CD4-positive, alpha-beta T cell treated with Interleukin-10 for 1 hour (primary cell): ENCODE measurements at regions not wholly inside any gene's neighbourhood (a gene's known extent, or its start where the extent isn't known, plus 50 kb on each side); places are given as distances from the start of the nearest gene placed in this dataset.

Source experiments
- DNase-seq: peaks from one replicate; pipeline ENCODE4 v3.0.0-alpha.2; 2020

- no peak for DNase-seq
Measured at GRCh38 chr2:121118951-121119350, 166.1 kb downstream of the TFCP2L1 start.

- DNase-seq, result no peak
Measured at GRCh38 chr2:121120411-121120810, 164.6 kb downstream of the TFCP2L1 start.

GRCh38 chr2:121120991-121121390 is 164.0 kb downstream of the TFCP2L1 start:
- DNase-seq, result no peak

GRCh38 chr2:121121661-121122060 is 163.3 kb downstream of the TFCP2L1 start:
- DNase-seq, result no peak

GRCh38 chr2:121123268-121123667 is 161.7 kb downstream of the TFCP2L1 start:
- DNase-seq, result no peak

GRCh38 chr2:121124330-121124729 is 160.7 kb downstream of the TFCP2L1 start:
- no peak for DNase-seq

- no peak for DNase-seq
Measured at GRCh38 chr2:121125350-121125749, 159.7 kb downstream of the TFCP2L1 start.

GRCh38 chr2:121128741-121129659 is 156.0 kb downstream of the TFCP2L1 start:
- no peak for DNase-seq

GRCh38 chr2:121129692-121130091 is 155.3 kb downstream of the TFCP2L1 start:
- DNase-seq, result no peak

- DNase-seq, result no peak
Measured at GRCh38 chr2:121130301-121130850, 154.6 kb downstream of the TFCP2L1 start.

- no peak for DNase-seq
Measured at GRCh38 chr2:121131375-121131774, 153.6 kb downstream of the TFCP2L1 start.

- DNase-seq, result no peak
Measured at GRCh38 chr2:121132054-121132761, 152.8 kb downstream of the TFCP2L1 start.

GRCh38 chr2:121132762-121133107 is 152.3 kb downstream of the TFCP2L1 start:
- no peak for DNase-seq

- no peak for DNase-seq
Measured at GRCh38 chr2:121133551-121134319, 151.3 kb downstream of the TFCP2L1 start.

- no peak for DNase-seq
Measured at GRCh38 chr2:121134728-121135127, 150.3 kb downstream of the TFCP2L1 start.

GRCh38 chr2:121135168-121135853 is 149.7 kb downstream of the TFCP2L1 start:
- DNase-seq, result no peak

- no peak for DNase-seq
Measured at GRCh38 chr2:121136323-121136722, 148.7 kb downstream of the TFCP2L1 start.

- DNase-seq, result no peak
Measured at GRCh38 chr2:121137571-121137970, 147.4 kb downstream of the TFCP2L1 start.

GRCh38 chr2:121140734-121141133 is 144.3 kb downstream of the TFCP2L1 start:
- no peak for DNase-seq

- DNase-seq, result no peak
Measured at GRCh38 chr2:121142452-121142851, 142.6 kb downstream of the TFCP2L1 start.

GRCh38 chr2:121144111-121144510 is 140.9 kb downstream of the TFCP2L1 start:
- DNase-seq, result no peak

GRCh38 chr2:121146630-121147029 is 138.4 kb downstream of the TFCP2L1 start:
- DNase-seq, result no peak

GRCh38 chr2:121147766-121148165 is 137.2 kb downstream of the TFCP2L1 start:
- no peak for DNase-seq
